Stimulated activated CD4-positive, alpha-beta T cell treated with anti-CD3 and anti-CD28 coated beads, TNF-alpha, amount 100 ng/mL, for 4 hours (primary cell): ENCODE measurements at regions not wholly inside any gene's neighbourhood (a gene's known extent, or its start where the extent isn't known, plus 50 kb on each side); places are given as distances from the start of the nearest gene placed in this dataset.
"Not testable (repeated sequence)": the region's sequence is repeated elsewhere in the genome, so short reads cannot be mapped to it uniquely, and the experiment has no call there.

Experiments used
- DNase-seq, 3 experiments: peaks; one replicate each; pipeline ENCODE4 v3.0.0-alpha.2; 2020; ENCODE audit warnings: low read depth in 3 of 3

- DNase-seq = no peak
These were observed 529.0 kb downstream of the TBC1D32 start for GRCh38 chr6:120805276-120805675.

GRCh38 chr6:120804612-120805011, 529.7 kb downstream of the TBC1D32 start:
- no peak for DNase-seq

- no peak for DNase-seq
These were observed 547.6 kb downstream of the TBC1D32 start for GRCh38 chr6:120786682-120787081.

- no peak for DNase-seq
These were observed 548.0 kb downstream of the TBC1D32 start for GRCh38 chr6:120786256-120786655.

GRCh38 chr6:120785459-120786086, 548.7 kb downstream of the TBC1D32 start:
- DNase-seq = no peak

- DNase-seq = no peak
These were observed 554.8 kb downstream of the TBC1D32 start for GRCh38 chr6:120779441-120779840.

- no peak for DNase-seq
These were observed 558.6 kb downstream of the TBC1D32 start for GRCh38 chr6:120775698-120776097.

GRCh38 chr6:120774275-120774674, 560.0 kb downstream of the TBC1D32 start:
- DNase-seq = no peak

- DNase-seq = no peak
These were observed 563.3 kb downstream of the TBC1D32 start for GRCh38 chr6:120771019-120771418.

GRCh38 chr6:120764312-120764711, 570.0 kb downstream of the TBC1D32 start:
- DNase-seq = no peak

GRCh38 chr6:120759570-120759969, 574.7 kb downstream of the TBC1D32 start:
- no peak for DNase-seq

- DNase-seq = not testable (repeated sequence)
These were observed 585.7 kb downstream of the TBC1D32 start for GRCh38 chr6:120748574-120748973.

- DNase-seq = no peak
These were observed 597.5 kb downstream of the TBC1D32 start for GRCh38 chr6:120736740-120737139.

GRCh38 chr6:120735641-120736040, 598.6 kb downstream of the TBC1D32 start:
- DNase-seq = no peak

- DNase-seq = no peak
These were observed 623.0 kb downstream of the TBC1D32 start for GRCh38 chr6:120711255-120711654.

- DNase-seq = no peak
These were observed 634.3 kb downstream of the TBC1D32 start for GRCh38 chr6:120700001-120700400.

- no peak for DNase-seq
These were observed 647.8 kb downstream of the TBC1D32 start for GRCh38 chr6:120686492-120686891.

- no peak for DNase-seq
These were observed 652.1 kb downstream of the TBC1D32 start for GRCh38 chr6:120682145-120682544.

- no peak for DNase-seq
These were observed 653.1 kb downstream of the TBC1D32 start for GRCh38 chr6:120681204-120681603.

GRCh38 chr6:120675886-120676285, 658.4 kb downstream of the TBC1D32 start:
- no peak for DNase-seq

- no peak for DNase-seq
These were observed 662.8 kb downstream of the TBC1D32 start for GRCh38 chr6:120671519-120671918.

GRCh38 chr6:120652506-120652905, 681.8 kb downstream of the TBC1D32 start:
- DNase-seq = no peak

- DNase-seq = no peak
These were observed 685.6 kb downstream of the TBC1D32 start for GRCh38 chr6:120648713-120649112.

- DNase-seq = no peak
These were observed 688.2 kb downstream of the TBC1D32 start for GRCh38 chr6:120646101-120646500.
